NCI-H146 treated with DMSO at 0.1 percent for 48 hours (cell line): ENCODE measurements at regions not wholly inside any gene's neighbourhood (a gene's known extent, or its start where the extent isn't known, plus 50 kb on each side); places are given as distances from the start of the nearest gene placed in this dataset.
A peak's percentile ranks its signal among the peaks of the same experiment; 100 is the strongest.
"Not testable (repeated sequence)": the region's sequence is repeated elsewhere in the genome, so short reads cannot be mapped to it uniquely, and the experiment has no call there.

Source experiments
- DNase-seq: peaks from one replicate; lab custom pipeline; 2025; ENCODE audit not compliant: unreplicated experiment; lab: John Stamatoyannopoulos, UW

DNA sequence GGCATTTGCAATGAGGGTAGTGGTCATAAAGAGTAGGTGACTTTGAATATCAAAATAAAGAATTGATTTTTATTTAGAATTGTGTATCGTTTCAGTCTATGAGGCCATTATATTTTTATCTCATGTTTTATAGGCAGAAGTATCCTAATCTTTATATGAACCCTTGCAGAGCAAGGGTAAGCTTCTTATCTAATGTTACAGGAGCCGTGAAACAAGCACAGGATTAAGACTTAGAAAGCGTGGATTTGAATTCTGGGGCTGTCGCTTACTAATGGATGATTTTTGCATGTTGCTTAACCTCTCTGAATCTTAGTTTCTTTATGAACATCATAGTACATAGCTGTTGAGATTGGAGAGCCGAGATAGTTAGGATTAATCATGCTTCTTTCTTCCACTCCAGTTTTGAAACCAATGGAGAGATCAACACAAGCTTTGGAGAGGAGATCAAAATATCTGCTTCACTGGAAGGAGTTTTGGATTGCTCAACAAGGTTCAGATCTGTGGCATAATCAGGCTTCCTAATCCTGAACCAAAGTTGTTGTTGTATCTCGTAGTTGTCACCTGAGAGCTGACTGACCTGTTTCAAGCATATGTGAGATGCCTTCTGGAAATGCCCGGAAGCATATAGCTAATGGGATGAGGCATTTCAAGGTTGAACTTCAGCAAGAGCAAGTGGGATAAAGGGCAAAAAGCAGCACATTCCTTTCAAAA is 166.9 kb upstream of the GK2 start:
- no peak for DNase-seq

DNA sequence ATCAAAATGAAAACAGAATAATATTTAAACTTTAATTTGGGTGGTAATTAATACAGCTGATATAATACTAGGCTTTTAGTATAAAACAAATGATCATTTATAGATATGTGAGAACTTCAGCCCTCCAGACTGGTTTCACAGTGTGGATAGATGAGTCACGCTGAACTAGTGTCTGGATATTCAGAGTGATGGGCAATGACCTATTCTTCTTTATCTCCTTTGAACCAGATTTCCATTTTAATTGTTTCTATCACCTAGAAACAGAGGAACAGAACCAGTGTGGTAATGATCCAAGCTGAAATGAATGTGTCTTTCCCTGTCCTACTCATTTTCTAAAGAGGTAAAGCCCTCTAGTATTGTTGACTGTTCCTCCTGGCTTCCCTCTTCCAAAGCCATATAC is 155.2 kb upstream of the GK2 start:
- DNase-seq: no peak

DNA sequence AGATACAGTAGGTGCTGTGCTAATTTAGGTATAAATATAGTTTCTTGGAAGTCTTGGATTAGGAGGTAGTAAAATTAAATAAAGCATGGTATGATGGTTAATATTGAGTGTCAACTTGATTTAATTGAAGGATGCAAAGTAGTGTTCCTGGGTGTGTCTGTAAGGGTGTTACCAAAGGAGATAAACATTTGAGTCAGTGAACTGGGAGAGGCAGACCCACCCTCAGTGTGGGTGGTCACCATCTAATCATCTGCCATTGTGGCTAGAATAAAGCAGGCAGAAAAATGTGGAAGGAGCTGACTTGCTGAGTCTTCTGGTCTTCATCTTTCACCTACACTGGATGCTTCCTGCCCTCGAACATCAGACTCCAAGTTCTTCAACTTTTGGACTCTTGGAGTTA is 153.7 kb upstream of the GK2 start:
- DNase-seq: no peak

DNA sequence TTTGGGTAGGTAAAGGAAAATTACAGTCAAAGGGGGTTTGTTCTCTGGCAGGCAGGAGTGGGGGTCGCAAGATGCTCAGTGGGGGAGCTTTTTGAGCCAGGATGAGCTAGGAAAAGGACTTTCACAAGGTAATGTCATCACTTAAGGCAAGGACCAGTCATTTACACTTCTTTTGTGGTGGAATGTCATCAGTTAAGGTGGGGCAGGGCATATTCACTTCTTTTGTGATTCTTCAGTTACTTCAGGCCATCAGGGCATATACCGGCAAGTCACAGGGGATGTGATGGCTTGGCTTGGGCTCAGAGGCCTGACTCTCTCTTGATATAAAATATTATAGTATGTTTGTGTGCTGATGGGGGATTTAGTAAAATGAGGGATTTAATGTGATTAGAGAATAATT is 151.4 kb upstream of the GK2 start:
- DNase-seq: not testable (repeated sequence)

DNA sequence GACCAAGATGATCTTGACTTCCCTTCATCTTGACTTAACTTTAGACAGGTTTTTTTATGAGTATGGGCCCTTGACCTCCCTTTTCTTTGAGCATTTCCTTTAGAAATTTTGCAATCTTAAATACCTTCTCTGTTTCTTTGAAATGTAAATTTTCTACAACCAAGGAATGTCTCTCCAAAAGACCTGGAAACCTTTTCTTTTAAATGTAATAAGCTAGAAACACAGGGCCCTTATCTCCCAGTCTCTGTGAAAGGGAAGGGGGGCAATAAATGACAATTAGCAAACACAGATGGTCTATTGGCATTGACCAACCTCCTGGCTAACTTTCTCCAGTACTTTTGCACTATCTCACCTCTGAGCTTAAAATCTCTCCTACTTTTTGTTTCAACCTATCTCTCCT is 144.3 kb upstream of the GK2 start:
- DNase-seq: no peak

DNA sequence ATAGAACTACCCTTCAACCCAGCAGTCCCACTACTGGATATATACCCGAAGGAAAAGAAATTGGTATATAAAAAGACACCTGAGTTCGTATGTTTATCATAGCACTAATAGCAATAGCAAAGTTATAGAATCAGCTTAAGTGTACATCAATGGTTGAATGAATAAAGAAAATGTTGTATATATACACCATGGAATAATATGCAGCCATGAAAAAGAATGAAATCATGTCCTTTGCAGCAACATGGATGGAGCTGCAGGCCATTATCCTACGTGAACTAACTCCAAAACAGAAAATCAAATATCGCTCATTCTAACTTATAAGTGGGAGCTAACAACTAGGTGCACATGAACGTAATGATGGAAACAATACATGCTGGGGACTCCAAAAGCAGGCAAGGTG is 143.5 kb upstream of the GK2 start:
- no peak for DNase-seq

DNA sequence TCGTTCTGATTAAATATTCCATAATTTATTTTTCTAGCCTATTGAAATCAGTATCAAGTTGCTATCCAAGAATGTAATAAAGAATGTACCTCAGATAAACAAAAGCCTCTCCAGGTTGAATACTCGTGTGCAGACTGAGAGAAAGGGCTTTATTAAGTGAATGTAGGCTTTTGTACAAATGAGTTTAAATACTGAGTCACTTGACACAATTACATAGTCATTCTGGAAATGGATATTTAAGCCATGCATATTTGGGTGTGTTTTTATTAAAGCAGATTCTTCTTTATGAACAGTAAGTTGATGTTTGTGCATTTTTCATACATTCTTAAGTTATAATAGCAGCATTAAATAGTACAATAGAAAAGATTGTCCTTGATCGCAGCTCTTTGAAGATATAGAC is 139.8 kb upstream of the GK2 start:
- no peak for DNase-seq

DNA sequence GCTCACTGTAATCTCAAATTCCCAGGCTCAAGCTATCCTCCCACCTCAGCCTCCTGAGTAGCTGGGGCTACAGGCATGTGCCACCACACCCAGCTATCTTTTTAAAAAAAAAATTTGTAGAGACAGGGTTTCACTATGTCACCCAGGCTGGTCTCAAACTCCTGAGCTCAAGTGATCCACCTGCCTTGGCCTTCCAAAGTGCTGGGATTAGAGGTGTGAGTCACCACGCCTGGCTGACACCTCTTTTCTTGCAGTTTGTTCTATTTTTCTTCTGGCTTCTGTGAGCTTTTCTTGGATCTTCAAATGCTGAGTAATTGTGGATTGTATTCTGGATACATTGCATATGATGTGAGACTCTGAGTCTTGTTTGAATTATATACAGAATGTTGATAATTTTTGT is 137.3 kb upstream of the GK2 start:
- DNase-seq: not testable (repeated sequence)

DNA sequence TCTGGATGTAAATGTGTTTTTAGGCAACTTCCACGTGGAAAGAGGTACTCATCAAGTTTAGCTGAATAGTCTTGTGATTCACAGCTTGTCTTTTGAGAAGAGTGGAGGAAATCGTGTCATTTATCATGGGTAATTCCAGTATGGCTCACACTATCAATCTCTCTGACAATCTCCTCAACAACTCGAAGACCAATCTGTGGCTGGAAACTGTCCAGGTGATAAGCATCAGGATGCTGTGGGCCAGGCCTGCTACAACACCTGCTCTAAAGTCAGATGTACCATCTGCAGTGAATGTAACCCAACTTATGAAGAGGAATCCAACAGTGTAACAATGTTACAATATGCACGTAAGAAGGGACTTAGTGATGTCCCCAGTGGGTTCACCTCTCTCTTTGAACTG is 132.1 kb upstream of the GK2 start:
- no peak for DNase-seq

DNA sequence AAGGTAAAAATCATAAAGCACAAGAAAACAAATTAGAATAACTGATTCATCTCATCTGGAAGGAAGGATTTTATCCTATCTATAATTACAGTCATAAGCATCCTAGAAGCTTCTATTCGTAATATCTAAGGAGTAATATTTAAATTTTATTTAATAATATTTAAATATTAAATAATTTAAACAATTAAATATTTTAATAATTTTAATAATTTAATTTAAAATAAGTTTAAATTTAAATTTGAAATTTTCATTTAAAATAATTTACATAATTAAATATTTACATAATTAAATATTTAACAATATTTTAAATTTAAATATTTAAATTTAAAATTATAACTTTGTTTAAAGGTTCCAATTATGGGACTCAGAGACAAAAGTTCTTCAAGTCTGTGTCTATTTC is 127.5 kb upstream of the GK2 start:
- DNase-seq: no peak

DNA sequence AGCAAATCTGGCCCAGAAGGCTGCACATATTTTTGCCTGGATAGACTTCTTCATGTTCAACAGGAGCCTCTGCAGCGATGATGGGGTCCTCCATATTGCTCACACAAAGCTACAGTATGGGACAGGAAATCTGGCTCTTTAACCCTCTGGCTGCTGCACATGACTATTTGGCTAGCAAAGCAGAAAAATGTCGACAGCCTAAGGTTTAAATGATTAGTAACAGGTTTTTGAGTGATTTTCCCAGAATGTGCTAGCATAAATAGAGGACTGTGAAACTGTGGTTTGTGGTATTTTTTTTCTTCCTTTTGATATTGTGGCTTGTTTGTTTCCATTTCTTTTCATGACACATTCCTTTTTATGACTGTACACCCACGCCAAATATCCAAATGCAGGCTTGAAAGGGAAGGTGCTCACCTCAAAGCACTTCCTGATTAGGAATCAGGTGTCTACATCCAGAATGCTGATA is 120.2 kb upstream of the GK2 start:
- no peak for DNase-seq

DNA sequence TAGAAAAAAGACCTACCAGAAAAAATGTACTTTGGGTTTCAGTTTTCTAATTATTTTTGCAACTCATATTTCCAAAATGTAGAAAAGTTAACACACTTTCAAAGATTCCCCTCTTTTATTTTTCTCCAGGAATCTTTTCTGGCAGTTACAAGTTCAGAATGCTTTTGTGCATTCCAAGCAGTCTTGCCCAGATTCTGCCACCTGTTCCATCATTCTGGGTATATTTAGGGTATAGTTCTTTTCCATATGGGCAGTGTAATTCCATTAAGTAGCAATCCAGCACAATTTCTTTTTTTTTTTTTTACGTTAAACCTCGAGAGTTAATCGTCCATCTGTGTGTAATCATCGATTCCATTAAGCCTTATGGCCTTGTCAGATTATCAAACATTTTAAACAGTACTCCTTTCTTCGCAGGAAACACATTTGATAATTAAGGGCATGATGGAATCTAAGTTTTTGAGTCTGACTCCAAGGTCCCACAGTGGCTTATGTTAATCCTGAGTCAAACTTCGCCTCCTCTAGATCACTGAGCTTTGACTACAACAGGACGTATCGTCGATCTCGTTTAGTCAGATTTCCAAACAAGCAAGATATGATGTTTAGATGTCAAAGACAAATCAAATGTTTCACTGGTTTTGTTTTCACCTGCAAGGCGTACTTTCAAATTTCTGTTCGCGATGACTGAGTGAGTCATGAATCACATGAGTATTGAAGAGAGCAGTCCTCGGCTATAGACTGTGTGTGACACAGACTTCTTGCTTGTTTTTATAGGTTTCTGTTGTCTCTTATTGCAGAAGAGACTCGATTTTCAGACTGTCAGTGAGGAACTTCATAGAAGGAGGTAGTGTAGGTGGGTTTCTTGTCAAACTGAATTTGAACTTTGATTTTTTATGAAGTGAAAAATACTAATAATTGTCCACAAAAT is 118.9 kb upstream of the GK2 start:
- DNase-seq: no peak

DNA sequence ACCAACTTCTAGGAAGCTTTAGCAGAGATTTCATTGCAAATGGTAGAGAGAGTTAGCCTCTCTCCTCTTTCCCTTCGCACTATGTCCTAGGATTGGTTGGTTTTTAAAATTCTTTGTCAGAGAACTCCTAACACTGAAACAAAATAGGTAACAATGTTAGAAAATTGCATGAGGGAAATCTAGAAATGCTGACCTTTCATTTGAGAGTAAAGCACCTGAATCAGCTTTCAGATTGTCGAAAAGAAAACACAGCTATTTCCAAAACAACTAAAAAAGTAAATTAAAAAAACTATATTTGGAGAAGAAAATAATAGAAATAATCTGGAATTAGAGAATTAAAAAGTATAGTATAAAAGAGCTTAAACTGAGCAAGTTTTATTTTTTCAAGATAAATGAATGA is 108.1 kb upstream of the GK2 start:
- DNase-seq: no peak

DNA sequence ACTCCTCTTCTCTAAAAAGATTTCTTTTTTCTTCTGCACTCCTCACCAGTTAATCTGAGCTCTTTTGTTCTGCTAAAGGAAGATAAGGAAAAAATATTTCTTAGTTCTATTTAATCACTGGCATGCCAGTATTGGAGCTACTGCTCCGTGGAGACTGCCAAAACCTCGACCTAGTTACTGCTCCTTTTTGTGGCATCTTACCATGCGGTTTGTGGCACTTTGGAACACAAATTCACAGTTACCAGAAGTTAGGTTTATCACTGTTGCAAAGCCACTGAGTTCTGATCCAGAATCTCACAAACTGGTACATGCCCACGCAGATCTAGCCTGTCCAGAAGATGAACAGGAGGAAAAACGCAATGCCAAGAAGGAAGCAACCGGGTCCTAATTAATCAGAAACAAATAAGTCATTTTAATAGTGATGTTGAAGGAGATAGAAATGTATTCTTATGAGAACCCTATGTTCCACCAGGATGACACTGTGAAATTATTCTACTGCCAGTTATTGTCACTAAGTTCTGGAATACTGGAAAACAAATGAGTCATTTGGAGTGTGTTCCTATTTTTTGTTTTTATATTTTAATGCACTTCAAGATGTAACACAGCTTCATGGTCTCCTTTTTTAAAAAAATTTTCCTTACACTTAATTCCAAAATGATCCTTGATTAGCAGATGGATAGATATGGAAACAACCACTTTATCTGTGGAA is 106.7 kb upstream of the GK2 start:
- DNase-seq: no peak

DNA sequence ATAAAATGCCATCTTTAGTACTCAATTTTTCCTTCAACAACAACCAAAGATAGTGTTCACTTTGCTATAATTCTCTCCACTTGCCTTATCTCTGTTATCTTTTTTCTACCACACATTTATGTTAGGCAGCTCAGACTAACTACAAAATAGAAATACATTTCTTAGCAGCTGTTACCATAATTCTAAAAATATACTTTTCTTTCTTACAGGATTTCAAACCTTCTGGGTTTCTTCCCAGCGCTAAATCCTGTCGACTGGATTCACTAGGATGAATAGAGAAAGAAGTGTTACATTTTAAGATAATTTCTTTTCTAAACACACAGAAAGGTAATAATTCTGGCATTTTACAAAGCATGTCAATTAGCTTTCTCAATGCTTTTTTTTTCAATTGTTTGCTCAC is 105.5 kb upstream of the GK2 start:
- DNase-seq: no peak

DNA sequence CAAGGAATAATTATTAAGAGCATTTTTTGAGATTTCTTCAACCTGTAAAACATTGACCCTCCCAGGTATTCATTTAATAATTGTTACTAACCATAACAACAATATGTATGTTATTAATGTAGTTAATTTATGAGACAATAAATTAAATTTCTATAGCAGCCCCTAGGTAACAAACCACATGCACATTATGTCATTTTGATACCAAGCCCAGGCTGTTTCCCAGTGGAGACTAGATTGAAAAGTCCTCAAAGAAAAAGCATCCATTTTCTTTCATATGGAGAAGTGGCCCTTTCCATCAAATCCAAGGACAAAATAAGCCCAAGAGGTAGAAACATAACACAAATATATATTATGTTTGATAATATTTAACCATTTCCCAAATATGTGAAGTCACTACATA is 104.3 kb upstream of the GK2 start:
- no peak for DNase-seq

DNA sequence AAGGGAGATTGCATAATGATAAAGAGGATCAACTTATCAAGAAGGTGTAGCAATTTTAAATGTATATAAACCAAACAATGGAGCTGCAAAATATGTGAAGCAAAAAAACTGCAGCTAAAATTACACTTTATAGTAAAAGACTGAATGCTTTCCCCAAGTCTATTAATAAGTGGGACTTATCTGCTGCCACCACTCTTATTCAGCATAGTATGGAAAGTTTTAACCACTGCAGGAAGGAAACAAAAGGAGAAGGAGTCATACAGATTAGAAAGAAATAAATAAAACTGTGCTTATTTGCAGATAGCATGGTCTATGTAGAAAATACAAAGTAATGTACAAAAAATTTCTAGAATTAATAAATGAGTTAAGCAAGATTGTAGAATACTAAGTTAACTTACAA is 94.1 kb upstream of the GK2 start:
- no peak for DNase-seq

DNA sequence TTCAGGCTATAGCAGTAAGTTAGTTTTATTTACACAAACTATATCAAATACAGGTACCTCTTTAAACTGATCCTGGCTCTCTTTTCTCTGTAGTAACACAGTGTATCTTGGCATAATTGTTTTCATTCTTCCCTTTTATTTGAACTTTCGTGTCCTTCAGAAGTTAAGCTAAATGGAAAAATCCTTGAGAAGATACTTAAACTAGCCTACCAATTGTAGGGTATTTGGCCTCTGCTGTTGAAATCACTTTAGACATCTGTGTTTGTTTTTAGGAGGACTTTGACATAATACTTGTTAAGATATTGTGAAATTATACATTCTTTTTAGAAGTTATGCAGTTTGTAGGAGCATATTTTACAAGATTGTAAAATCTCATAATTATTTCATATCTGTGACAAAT is 90.3 kb upstream of the GK2 start:
- DNase-seq: no peak

DNA sequence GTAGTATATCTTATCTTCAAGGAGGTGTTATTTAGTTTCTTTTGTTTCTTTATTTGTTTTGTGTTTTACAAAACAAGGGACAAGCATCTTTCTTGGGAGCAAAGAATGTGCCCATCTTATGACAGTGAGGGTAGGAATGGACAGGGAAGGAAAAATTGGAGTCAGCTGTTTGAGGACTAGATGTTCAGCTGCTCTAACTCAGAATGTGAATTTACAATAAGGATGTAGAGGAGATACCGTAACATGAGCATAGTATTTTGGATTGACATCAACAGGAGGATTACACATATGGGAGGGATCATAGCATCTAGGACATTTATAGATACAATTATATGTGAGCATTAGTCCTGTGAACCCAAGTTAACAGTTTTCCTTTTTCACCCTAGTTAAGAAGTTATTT is 89.0 kb upstream of the GK2 start:
- DNase-seq: no peak

DNA sequence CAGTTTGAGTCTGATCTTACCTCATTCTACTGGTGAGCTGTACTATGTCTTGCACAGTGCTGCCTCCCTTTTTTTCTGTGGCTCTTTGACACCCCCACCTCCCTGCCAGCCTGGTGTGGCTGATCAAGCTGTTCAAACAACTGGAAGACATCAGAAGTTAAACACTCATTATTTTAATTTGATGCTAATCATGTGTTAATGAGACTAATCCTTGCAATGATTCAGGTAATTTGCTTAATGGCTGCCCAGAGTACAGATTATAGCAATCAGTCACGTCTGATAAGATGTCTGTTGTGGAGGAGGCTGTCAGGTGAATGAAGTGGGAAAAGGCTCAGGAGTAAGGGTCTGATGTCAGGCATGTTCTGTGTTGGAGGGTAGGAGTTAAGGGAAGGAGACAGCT is 87.4 kb upstream of the GK2 start:
- DNase-seq: peak; percentile 37

DNA sequence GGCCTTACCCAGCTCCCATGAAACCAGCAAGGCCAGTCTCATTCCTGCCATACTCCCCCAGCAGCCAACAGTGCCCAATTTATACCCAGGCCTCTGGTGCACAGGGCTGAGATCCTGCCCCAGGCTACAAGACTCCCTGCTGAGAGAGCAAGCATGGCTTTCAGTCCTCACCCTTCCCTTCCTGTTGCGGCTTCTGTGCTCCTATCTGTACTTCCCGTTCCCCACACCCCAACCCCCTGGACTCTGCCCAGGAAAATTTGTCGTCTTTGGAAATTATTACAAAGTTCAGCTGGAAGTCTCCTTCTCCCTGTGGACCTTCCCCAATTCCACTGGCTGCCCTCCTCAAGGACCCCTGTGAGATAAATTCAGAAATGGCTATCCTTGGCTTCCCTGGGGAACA is 84.1 kb upstream of the GK2 start:
- no peak for DNase-seq

DNA sequence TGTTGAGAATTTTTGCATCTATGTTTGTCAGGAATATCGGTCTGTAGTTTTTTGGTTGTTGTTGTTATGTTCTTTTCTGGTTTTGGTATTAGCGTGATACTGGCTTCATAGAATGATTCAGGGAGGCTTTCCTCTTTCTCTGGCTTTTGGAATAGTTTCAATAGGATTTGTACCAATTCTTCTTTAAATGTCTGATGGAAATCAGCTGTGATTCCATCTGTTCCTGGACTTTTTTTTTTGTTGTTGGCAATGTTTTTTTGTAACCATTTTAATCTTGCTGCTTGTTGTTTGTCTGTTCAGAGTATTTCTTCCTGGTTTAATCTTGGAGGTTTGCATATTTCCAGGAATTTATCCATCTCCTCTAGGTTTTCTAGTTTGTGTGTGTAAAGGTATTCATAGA is 81.5 kb upstream of the GK2 start:
- no peak for DNase-seq
